K562 (cell line): ENCODE measurements at regions not wholly inside any gene's neighbourhood (a gene's known extent, or its start where the extent isn't known, plus 50 kb on each side); places are given as distances from the start of the nearest gene placed in this dataset.

Experiments
- ATAC-seq: fragments of 200-7000 bp; cut with Tn5 transposase; 3 replicates; pipeline ENCODE4 v1.9.1; 2020; ENCODE audit warnings: moderate library complexity
- BruUV-seq: library from RNA; stranded (reverse); fragments of 400-500 nt; replicated peaks from 2 replicates; lab custom pipeline; 2021; lab: Mats Ljungman, UMichigan
- CTCF ChIA-PET: fragments of 300-600 bp; formaldehyde crosslinking; extraction: SDS; loops from one replicate; lab custom pipeline; 2021; ENCODE audit warnings: low intra/inter-chr PET ratio; lab: Yijun Ruan, JAX
- POLR2A ChIA-PET: fragments of 300-600, 350-650 bp; sonication (Branson Sonifier 250); formaldehyde crosslinking; extraction: SDS; loops from one replicate; lab custom pipeline; 2021; ENCODE audit warnings: antibody characterized with exemption, inconsistent platforms; lab: Yijun Ruan, JAX
- DNase-seq, 4 experiments: peaks; one replicate each; pipeline versions ENCODE4 v3.0.0 to v3.0.0-alpha.2; 2011 to 2018; ENCODE audit warnings: low spot score in 3 of 4, mixed read lengths in 3 of 4; ENCODE audit errors: extremely low read depth in 1 of 4
- FAIRE-seq: peaks from 2 replicates; lab custom pipeline; 2011; peaks lifted over from hg19 to GRCh38; lab: Jason Lieb, UNC
- H2AFZ ChIP-seq: 2 replicates; pipeline ENCODE4 v1.6.0; 2011; ENCODE audit warnings: low read depth, low read length, control low read depth, inconsistent platforms
- H3K27ac ChIP-seq: fragments of 200-600 bp; 3 replicates; pipeline ENCODE4 v1.8.0; 2011; ENCODE audit warnings: low read depth, mild to moderate bottlenecking, control low read depth, inconsistent platforms, low read length, moderate library complexity, mixed read lengths; ENCODE audit errors: extremely low read depth
- H3K27me3 ChIP-seq, 2 experiments: fragments of 300-600 bp in 1 of 2; 2 replicates in 1 of 2; 3 replicates in 1 of 2; pipeline versions ENCODE4 v1.6.0 to v1.8.0; 2011; ENCODE audit warnings: inconsistent platforms in 2 of 2, low read length in 2 of 2, mild to moderate bottlenecking in 1 of 2, mixed read lengths in 1 of 2, moderate library complexity in 1 of 2; ENCODE audit not compliant: control insufficient read depth in 2 of 2, insufficient read depth in 2 of 2
- H3K36me3 ChIP-seq: fragments of 300-600 bp; 3 replicates; pipeline ENCODE4 v1.8.0; 2011; ENCODE audit warnings: mild to moderate bottlenecking, low read length, inconsistent platforms; ENCODE audit not compliant: control insufficient read depth, insufficient read depth
- H3K4me1 ChIP-seq, 2 experiments: fragments of 200-600 bp in 1 of 2; replicated peaks in 1 of 2; 2 replicates in 1 of 2; 3 replicates in 1 of 2; pipeline versions ENCODE4 v1.5.1 to v1.8.0; 2011; ENCODE audit warnings: inconsistent platforms in 2 of 2, low read length in 2 of 2, mild to moderate bottlenecking in 1 of 2, mixed read lengths in 1 of 2, moderate library complexity in 1 of 2; ENCODE audit not compliant: control insufficient read depth in 2 of 2, insufficient read depth in 2 of 2
- H3K4me2 ChIP-seq: 2 replicates; pipeline ENCODE4 v1.6.1; 2011; ENCODE audit warnings: low read length, control low read depth, inconsistent platforms, mixed read lengths; ENCODE audit not compliant: insufficient read depth
- H3K4me3 ChIP-seq: fragments of 200-600 bp; sonication (generic), shearing (Covaris generic); 2 replicates; pipeline ENCODE4 v1.5.1; 2016; ENCODE audit warnings: control low read depth, inconsistent platforms
- H3K79me2 ChIP-seq: fragments of 200-600 bp; 3 replicates; pipeline ENCODE4 v1.8.0; 2011; ENCODE audit warnings: low read length, inconsistent platforms; ENCODE audit not compliant: control insufficient read depth, insufficient read depth
- H3K9ac ChIP-seq, 2 experiments: 2 replicates each; pipeline versions ENCODE4 v1.6.0 to v1.6.1; 2011; ENCODE audit warnings: low read depth in 2 of 2, low read length in 2 of 2, control low read depth in 1 of 2, inconsistent platforms in 1 of 2, mild to moderate bottlenecking in 1 of 2, mixed read lengths in 1 of 2; ENCODE audit not compliant: insufficient read depth in 1 of 2
- H3K9me1 ChIP-seq: one replicate; pipeline ENCODE4 v1.6.0; 2011; ENCODE audit warnings: inconsistent platforms, mild to moderate bottlenecking, low read length, moderate library complexity; ENCODE audit not compliant: control insufficient read depth, insufficient read depth
- H3K9me3 ChIP-seq: replicated peaks from 2 replicates; pipeline ENCODE4 v1.5.1; 2011; ENCODE audit warnings: low read depth, low read length, inconsistent platforms; ENCODE audit not compliant: control insufficient read depth, insufficient read depth
- H4K20me1 ChIP-seq: replicated peaks from 2 replicates; pipeline ENCODE4 v1.6.1; 2011; ENCODE audit warnings: low read length, inconsistent platforms, mixed read lengths; ENCODE audit not compliant: control insufficient read depth, insufficient read depth
- ADNP ChIP-seq: fragments of 200-800 bp; sonication (Bioruptor generic); IDR thresholded peaks from 2 replicates; pipeline ENCODE4 v1.6.1; 2016; ENCODE audit warnings: missing genetic modification characterization, missing compliant biosample characterization
- CHD1 ChIP-seq: fragments of 200-600 bp; sonication (generic); IDR thresholded peaks from one replicate; pipeline ENCODE4 v1.6.1; 2012; ENCODE audit warnings: mild to moderate bottlenecking, moderate library complexity, low read length, inconsistent platforms
- FOXA1 ChIP-seq: fragments of 450-650 bp; IDR thresholded peaks from 2 replicates; pipeline ENCODE4 v1.6.1; 2016; ENCODE audit warnings: mild to moderate bottlenecking, borderline replicate concordance
- HEY1 ChIP-seq: fragments of 250-450 bp; sonication (Bioruptor Pico); IDR thresholded peaks from 2 replicates; pipeline ENCODE4 v1.5.0; 2020; ENCODE audit warnings: mild to moderate bottlenecking, moderate library complexity, borderline replicate concordance
- NELFE ChIP-seq: IDR thresholded peaks from 2 replicates; pipeline ENCODE4 v1.6.1; 2011; ENCODE audit warnings: mild to moderate bottlenecking; ENCODE audit not compliant: insufficient read depth, insufficient read length
- SRSF7 ChIP-seq: fragments of 200-400 bp; formaldehyde crosslinking; optimal IDR thresholded peaks from 2 replicates; pipeline ENCODE3; 2017; ENCODE audit warnings: mild to moderate bottlenecking, low read depth, low read length
- TEAD1 ChIP-seq, 2 experiments: fragments of 450-650 bp in 1 of 2; sonication (generic) in 1 of 2; formaldehyde crosslinking; IDR thresholded peaks; 2 replicates each; pipeline versions ENCODE4 v1.4.0 to v1.8.0; 2020 to 2022; ENCODE audit warnings: mild to moderate bottlenecking in 2 of 2, missing genetic modification reagents in 1 of 2
- ZNF212 ChIP-seq: fragments of 450-650 bp; formaldehyde crosslinking; IDR thresholded peaks from 2 replicates; pipeline ENCODE4 v1.4.0; 2020; ENCODE audit warnings: mild to moderate bottlenecking
- ZNF589 ChIP-seq: fragments of 200-800 bp; sonication (Bioruptor generic); IDR thresholded peaks from 2 replicates; pipeline ENCODE4 v1.6.1; 2016; ENCODE audit warnings: low read depth, missing genetic modification characterization, missing compliant biosample characterization
- WGBS: fragments of 100-300 bp; shearing (Covaris generic); methylation state at CpG from one replicate; pipeline ENCODE4 v1.1.6; 2016; ENCODE audit warnings: low coverage, mixed read lengths; ENCODE audit not compliant: insufficient coverage; ENCODE audit errors: missing lambda C conversion rate; 5-methylcytosine and 5-hydroxymethylcytosine counted together
- in situ Hi-C: fragments of 300-500 bp; cut with MboI; formaldehyde crosslinking; loops from 4 replicates; pipeline ENCODE4 v1.15.0; 2018; ENCODE audit warnings: inconsistent platforms, mixed read lengths
- intact Hi-C: fragments of 100-400 bp; cut with micrococcal nuclease; formaldehyde crosslinking; loops from 2 replicates; pipeline ENCODE4 v1.14.2; 2022
- TF ChIP-seq, protein P1 (sequence below): sonication (generic); formaldehyde crosslinking; IDR thresholded peaks from 2 replicates; pipeline ENCODE4 v1.8.1; 2023; ENCODE audit warnings: mild to moderate bottlenecking, missing genetic modification reagents, moderate library complexity
- TF ChIP-seq, protein P2 (sequence below): fragments of 250-450 bp; sonication (Bioruptor Pico); IDR thresholded peaks from 2 replicates; pipeline ENCODE4 v1.4.0; 2020; ENCODE audit warnings: mild to moderate bottlenecking
- TF ChIP-seq, protein P3 (sequence below), 2 experiments: fragments of 450-650 bp in 1 of 2; sonication (generic) in 1 of 2; formaldehyde crosslinking in 1 of 2; IDR thresholded peaks in 1 of 2; conservative IDR thresholded peaks in 1 of 2; 2 replicates each; pipeline versions ENCODE4 v1.6.1 to v1.8.1; 2016 to 2023; ENCODE audit warnings: mild to moderate bottlenecking in 2 of 2, moderate library complexity in 2 of 2, inconsistent platforms in 1 of 2, missing genetic modification reagents in 1 of 2
- TF ChIP-seq, protein P4 (sequence below): fragments of 450-650 bp; IDR thresholded peaks from 2 replicates; pipeline ENCODE4 v1.6.1; 2016; ENCODE audit warnings: borderline replicate concordance

DNA sequence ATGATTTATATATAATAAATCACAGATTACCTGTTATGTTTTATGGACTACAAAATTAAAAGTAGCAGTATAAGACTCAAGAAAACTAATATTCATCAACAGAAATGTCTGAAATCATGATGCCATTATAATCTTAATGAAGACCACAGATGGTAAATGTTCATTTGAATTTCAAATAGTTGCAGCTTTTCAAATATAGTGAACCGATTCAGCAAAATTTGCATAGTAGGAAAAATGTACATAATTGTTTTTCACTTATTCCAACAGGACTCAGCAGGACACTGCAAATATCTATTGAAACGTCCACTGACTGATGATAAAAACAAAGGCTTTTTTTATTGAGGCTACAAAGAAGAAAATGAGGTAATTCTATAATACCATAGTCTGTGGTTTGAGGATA lies 51.2 kb upstream of the LSM8 start:
- Histone ChIP-seq H3K4me1 (no peaks in the 10 kb centered on the region), H3K9ac (no peak overlapping the region), H3K36me3 (no peaks in the 10 kb centered on the region), H3K4me2 (no peak overlapping the region), H3K27me3 (no peaks in the 10 kb centered on the region), H3K4me3 (no peak overlapping the region), H3K9me3 (no peaks in the 10 kb centered on the region), H4K20me1 (no peaks in the 10 kb centered on the region), H3K9me1 (no peaks in the 10 kb centered on the region), H2AFZ (no peak overlapping the region), H3K27ac (no peak overlapping the region), H3K79me2 (no peaks in the 10 kb centered on the region)
- 4% methylated on average over 2 of the region's 2 CpGs for WGBS
- TF ChIP-seq, protein P1, sequence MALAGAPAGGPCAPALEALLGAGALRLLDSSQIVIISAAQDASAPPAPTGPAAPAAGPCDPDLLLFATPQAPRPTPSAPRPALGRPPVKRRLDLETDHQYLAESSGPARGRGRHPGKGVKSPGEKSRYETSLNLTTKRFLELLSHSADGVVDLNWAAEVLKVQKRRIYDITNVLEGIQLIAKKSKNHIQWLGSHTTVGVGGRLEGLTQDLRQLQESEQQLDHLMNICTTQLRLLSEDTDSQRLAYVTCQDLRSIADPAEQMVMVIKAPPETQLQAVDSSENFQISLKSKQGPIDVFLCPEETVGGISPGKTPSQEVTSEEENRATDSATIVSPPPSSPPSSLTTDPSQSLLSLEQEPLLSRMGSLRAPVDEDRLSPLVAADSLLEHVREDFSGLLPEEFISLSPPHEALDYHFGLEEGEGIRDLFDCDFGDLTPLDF (CRISPR knock-in tag), result no peak
- TF ChIP-seq ADNP (tag) (no peak), TEAD1 (CRISPR knock-in tag; IDR thresholded peaks at IDR 0.05) (no peak), SRSF7 (no peak), CHD1 (no peak), ZNF212 (CRISPR knock-in tag) (no peak), NELFE (no peak), HEY1 (CRISPR knock-in tag) (no peak), FOXA1 (no peak), ZNF589 (CRISPR knock-in tag) (no peak)
- TF ChIP-seq, protein P2, sequence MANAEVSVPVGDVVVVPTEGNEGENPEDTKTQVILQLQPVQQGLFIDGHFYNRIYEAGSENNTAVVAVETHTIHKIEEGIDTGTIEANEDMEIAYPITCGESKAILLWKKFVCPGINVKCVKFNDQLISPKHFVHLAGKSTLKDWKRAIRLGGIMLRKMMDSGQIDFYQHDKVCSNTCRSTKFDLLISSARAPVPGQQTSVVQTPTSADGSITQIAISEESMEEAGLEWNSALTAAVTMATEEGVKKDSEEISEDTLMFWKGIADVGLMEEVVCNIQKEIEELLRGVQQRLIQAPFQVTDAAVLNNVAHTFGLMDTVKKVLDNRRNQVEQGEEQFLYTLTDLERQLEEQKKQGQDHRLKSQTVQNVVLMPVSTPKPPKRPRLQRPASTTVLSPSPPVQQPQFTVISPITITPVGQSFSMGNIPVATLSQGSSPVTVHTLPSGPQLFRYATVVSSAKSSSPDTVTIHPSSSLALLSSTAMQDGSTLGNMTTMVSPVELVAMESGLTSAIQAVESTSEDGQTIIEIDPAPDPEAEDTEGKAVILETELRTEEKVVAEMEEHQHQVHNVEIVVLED (CRISPR knock-in tag), result no peak
- TF ChIP-seq, protein P3, sequence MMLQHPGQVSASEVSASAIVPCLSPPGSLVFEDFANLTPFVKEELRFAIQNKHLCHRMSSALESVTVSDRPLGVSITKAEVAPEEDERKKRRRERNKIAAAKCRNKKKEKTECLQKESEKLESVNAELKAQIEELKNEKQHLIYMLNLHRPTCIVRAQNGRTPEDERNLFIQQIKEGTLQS (IDR thresholded peaks at IDR 0.05), result no peak
- TF ChIP-seq, protein P3 (CRISPR knock-in tag; conservative IDR thresholded peaks at IDR 0.05), result no peak
- TF ChIP-seq, protein P4, sequence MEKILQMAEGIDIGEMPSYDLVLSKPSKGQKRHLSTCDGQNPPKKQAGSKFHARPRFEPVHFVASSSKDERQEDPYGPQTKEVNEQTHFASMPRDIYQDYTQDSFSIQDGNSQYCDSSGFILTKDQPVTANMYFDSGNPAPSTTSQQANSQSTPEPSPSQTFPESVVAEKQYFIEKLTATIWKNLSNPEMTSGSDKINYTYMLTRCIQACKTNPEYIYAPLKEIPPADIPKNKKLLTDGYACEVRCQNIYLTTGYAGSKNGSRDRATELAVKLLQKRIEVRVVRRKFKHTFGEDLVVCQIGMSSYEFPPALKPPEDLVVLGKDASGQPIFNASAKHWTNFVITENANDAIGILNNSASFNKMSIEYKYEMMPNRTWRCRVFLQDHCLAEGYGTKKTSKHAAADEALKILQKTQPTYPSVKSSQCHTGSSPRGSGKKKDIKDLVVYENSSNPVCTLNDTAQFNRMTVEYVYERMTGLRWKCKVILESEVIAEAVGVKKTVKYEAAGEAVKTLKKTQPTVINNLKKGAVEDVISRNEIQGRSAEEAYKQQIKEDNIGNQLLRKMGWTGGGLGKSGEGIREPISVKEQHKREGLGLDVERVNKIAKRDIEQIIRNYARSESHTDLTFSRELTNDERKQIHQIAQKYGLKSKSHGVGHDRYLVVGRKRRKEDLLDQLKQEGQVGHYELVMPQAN, result no peak
- ChIA-PET POLR2A (no interaction called here), CTCF (no interaction called here)
- ATAC-seq, result no peak
- no peak for FAIRE-seq
- BruUV-seq, result no TSS peak
- in situ Hi-C loops (no loop called here), intact Hi-C loops (loop anchor here (5.0 kb wide), 1 partner anchor 100 kb away; no protein-coding TSS in a partner anchor)
- DNase-seq, result no peak
